ENCODE measurements at regions not wholly inside any gene's neighbourhood (a gene's known extent, or its start where the extent isn't known, plus 50 kb on each side); places are given as distances from the start of the nearest gene placed in this dataset.

DNA sequence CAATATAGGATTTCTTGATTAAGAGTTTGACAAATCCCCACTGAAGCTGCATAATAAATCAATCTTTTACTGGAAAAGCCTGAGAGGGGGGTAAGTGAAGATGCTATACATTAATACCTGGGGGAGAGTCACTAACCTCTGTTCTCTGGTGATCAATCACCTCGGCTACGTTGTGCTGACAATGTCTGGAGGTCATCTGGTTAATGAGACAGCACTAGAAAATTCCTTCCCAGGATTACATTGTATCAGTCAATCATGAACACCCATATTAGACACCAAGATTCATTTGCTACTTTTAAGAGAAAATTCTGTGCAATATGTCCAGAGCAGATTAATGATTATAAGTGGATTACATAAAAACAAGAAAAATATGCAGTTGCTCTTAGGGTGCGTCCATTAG, 408.3 kb downstream of the PDHA2 start:
- no peaks in the 10 kb centered on the region for H3K36me3 ChIP-seq (ENCODE audit: insufficient read depth, low read length, poor library complexity, severe bottlenecking)
- BruUV-seq (replicated peaks): no TSS peak
- no peaks in the 10 kb centered on the region for H3K9me3 ChIP-seq (ENCODE audit: low read depth, low read length, poor library complexity, severe bottlenecking)
- TF ChIP-seq, protein P1, sequence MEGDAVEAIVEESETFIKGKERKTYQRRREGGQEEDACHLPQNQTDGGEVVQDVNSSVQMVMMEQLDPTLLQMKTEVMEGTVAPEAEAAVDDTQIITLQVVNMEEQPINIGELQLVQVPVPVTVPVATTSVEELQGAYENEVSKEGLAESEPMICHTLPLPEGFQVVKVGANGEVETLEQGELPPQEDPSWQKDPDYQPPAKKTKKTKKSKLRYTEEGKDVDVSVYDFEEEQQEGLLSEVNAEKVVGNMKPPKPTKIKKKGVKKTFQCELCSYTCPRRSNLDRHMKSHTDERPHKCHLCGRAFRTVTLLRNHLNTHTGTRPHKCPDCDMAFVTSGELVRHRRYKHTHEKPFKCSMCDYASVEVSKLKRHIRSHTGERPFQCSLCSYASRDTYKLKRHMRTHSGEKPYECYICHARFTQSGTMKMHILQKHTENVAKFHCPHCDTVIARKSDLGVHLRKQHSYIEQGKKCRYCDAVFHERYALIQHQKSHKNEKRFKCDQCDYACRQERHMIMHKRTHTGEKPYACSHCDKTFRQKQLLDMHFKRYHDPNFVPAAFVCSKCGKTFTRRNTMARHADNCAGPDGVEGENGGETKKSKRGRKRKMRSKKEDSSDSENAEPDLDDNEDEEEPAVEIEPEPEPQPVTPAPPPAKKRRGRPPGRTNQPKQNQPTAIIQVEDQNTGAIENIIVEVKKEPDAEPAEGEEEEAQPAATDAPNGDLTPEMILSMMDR (conservative IDR thresholded peaks at IDR 0.05; ENCODE audit: low read depth, low read length): no peak
- no peak for TF ChIP-seq EZH2 (IDR thresholded peaks at IDR 0.05; ENCODE audit: borderline replicate concordance, low read depth, low read length, poor library complexity, severe bottlenecking)
- no peak overlapping the region for H3K27ac ChIP-seq (ENCODE audit: low read depth, low read length, poor library complexity, severe bottlenecking)
- intact Hi-C loops (cut with micrococcal nuclease; ENCODE audit: unreplicated experiment): no loop called here
- DNase-seq (ENCODE audit: low spot score): no peak
- H3K4me1 ChIP-seq (ENCODE audit: insufficient read depth, low read length, poor library complexity, severe bottlenecking): no peaks in the 10 kb centered on the region
- no peak overlapping the region for H3K4me3 ChIP-seq (ENCODE audit: low read depth, low read length, poor library complexity, severe bottlenecking)
- no peaks in the 10 kb centered on the region for H3K27me3 ChIP-seq (replicated peaks; ENCODE audit: insufficient read depth, low read depth, low read length, poor library complexity)
- ChIA-PET CTCF (no interaction called here), POLR2A (ENCODE audit: low non-redundant PET) (no interaction called here)

DNA sequence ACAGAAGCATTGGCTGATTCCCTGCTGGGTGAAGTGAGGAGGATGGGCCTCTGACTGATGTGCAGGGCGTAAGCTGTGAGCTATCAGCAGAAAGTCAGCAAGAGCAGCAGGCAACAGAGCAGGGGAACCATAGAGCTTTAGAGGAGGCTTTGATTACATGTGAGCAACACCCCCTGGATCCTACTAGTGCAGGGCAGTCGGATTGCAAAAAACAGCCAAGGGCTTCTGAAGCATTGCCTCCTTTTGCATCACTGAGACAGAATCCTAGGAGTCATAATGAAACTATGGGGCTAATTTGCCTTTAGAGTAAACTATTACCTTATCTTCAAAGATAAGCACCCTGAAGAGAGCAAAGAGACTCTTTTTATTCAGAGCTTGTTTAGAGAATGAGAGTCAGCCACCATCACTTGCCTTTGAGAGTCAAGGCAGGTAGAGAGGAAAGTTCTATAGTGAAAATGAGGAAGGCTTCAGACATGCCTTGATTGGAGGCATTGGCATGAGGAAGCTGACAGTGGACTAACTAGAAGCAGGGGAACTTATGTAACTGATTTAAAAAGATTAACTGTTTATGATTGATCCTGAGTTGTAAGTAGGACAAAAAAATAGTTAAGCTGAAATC, 420.3 kb downstream of the PDHA2 start:
- ChIA-PET CTCF (no interaction called here), POLR2A (ENCODE audit: low non-redundant PET) (no interaction called here)
- no TSS peak for BruUV-seq (replicated peaks)
- intact Hi-C loops (cut with micrococcal nuclease; ENCODE audit: unreplicated experiment): no loop called here
- no peaks in the 10 kb centered on the region for H3K36me3 ChIP-seq (ENCODE audit: insufficient read depth, low read length, poor library complexity, severe bottlenecking)
- no peaks in the 10 kb centered on the region for H3K27me3 ChIP-seq (replicated peaks; ENCODE audit: insufficient read depth, low read depth, low read length, poor library complexity)
- no peaks in the 10 kb centered on the region for H3K4me1 ChIP-seq (ENCODE audit: insufficient read depth, low read length, poor library complexity, severe bottlenecking)
- TF ChIP-seq EZH2 (IDR thresholded peaks at IDR 0.05; ENCODE audit: borderline replicate concordance, low read depth, low read length, poor library complexity, severe bottlenecking): no peak
- TF ChIP-seq, protein P1 (conservative IDR thresholded peaks at IDR 0.05; ENCODE audit: low read depth, low read length): no peak
- no peak overlapping the region for H3K4me3 ChIP-seq (ENCODE audit: low read depth, low read length, poor library complexity, severe bottlenecking)
- H3K9me3 ChIP-seq (ENCODE audit: low read depth, low read length, poor library complexity, severe bottlenecking): no peaks in the 10 kb centered on the region
- H3K27ac ChIP-seq (ENCODE audit: low read depth, low read length, poor library complexity, severe bottlenecking): no peak overlapping the region
- no peak for DNase-seq (ENCODE audit: low spot score)

DNA sequence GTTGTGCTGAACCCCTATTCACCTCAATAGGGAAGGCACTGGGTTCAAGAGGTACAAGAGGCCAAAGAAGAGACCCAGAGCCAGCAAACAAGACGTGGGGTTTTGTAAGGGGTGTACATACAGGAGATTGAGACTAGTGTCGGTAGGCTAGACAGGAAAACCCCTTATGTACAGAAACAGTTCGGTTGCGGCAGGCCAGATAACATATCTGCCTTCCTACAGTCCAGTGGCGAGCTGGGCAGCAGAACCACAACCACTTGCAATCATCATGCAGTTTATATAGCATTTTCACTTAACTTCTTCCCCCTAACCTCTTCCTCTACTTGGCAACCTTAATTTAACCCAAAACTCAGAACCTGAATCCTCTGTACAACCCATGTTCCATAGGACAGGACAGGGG, 422.2 kb downstream of the PDHA2 start:
- no TSS peak for BruUV-seq (replicated peaks)
- intact Hi-C loops (cut with micrococcal nuclease; ENCODE audit: unreplicated experiment): no loop called here
- ChIA-PET CTCF (no interaction called here), POLR2A (ENCODE audit: low non-redundant PET) (no interaction called here)
- no peaks in the 10 kb centered on the region for H3K4me1 ChIP-seq (ENCODE audit: insufficient read depth, low read length, poor library complexity, severe bottlenecking)
- no peaks in the 10 kb centered on the region for H3K9me3 ChIP-seq (ENCODE audit: low read depth, low read length, poor library complexity, severe bottlenecking)
- H3K27me3 ChIP-seq (replicated peaks; ENCODE audit: insufficient read depth, low read depth, low read length, poor library complexity): no peaks in the 10 kb centered on the region
- H3K36me3 ChIP-seq (ENCODE audit: insufficient read depth, low read length, poor library complexity, severe bottlenecking): no peaks in the 10 kb centered on the region
- TF ChIP-seq, protein P1 (conservative IDR thresholded peaks at IDR 0.05; ENCODE audit: low read depth, low read length): no peak
- no peak for TF ChIP-seq EZH2 (IDR thresholded peaks at IDR 0.05; ENCODE audit: borderline replicate concordance, low read depth, low read length, poor library complexity, severe bottlenecking)
- no peak overlapping the region for H3K4me3 ChIP-seq (ENCODE audit: low read depth, low read length, poor library complexity, severe bottlenecking)
- no peak for DNase-seq (ENCODE audit: low spot score)
- H3K27ac ChIP-seq (ENCODE audit: low read depth, low read length, poor library complexity, severe bottlenecking): no peak overlapping the region

Data from A673 (cell line).